Adipocyte (in vitro differentiated cells): ENCODE measurements at regions not wholly inside any gene's neighbourhood (a gene's known extent, or its start where the extent isn't known, plus 50 kb on each side); places are given as distances from the start of the nearest gene placed in this dataset.
A peak's percentile ranks its signal among the peaks of the same experiment; 100 is the strongest.

Source experiments
- DNase-seq: peaks from one replicate; pipeline ENCODE4 v3.0.0-alpha.2; 2015; ENCODE audit warnings: low read depth
- H3K27me3 ChIP-seq: replicated peaks from 2 replicates; pipeline ENCODE4 v1.7.0; 2013; ENCODE audit warnings: mild to moderate bottlenecking, low read length, moderate library complexity; ENCODE audit not compliant: control insufficient read depth, insufficient read depth
- H3K36me3 ChIP-seq: 2 replicates; pipeline ENCODE4 v1.7.0; 2013; ENCODE audit warnings: low read length, mild to moderate bottlenecking, moderate library complexity; ENCODE audit not compliant: control insufficient read depth, insufficient read depth, severe bottlenecking
- H3K4me1 ChIP-seq: 2 replicates; pipeline ENCODE4 v1.7.0; 2013; ENCODE audit warnings: mild to moderate bottlenecking, low read length, moderate library complexity; ENCODE audit not compliant: control insufficient read depth, insufficient read depth
- H3K4me3 ChIP-seq: 2 replicates; pipeline ENCODE4 v1.7.0; 2013; ENCODE audit warnings: mild to moderate bottlenecking, low read length, moderate library complexity
- H3K9ac ChIP-seq: 2 replicates; pipeline ENCODE4 v1.7.0; 2013; ENCODE audit warnings: mild to moderate bottlenecking, low read length, moderate library complexity
- H3K9me3 ChIP-seq: 2 replicates; pipeline ENCODE4 v1.7.0; 2013; ENCODE audit warnings: mild to moderate bottlenecking, low read length, moderate library complexity; ENCODE audit not compliant: control insufficient read depth

DNA sequence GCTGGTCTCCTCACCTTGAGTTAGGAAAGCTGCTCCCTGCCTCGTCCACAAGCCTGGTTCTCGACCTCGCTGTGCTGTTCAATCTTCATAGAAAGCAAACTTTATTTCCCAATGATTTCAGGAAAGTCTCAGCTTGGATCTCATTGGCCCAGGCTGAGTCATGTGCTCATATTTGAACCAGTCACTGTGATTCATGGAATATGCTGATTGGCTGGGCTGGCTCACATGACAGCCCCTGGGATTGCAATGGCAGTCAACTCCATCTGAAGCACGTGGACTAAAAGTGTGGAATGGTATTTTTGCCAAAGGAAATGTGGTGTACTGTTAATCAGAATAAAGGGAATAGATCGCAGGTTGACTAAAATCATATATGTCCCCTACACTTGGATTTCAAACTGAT, 396.6 kb downstream of the AACS start:
- Histone ChIP-seq H3K36me3 (no peaks in the 10 kb centered on the region), H3K27me3 (no peaks in the 10 kb centered on the region), H3K9me3 (peaks cover 3% of the 10 kb centered on the region), H3K4me3 (no peak overlapping the region), H3K9ac (no peak overlapping the region), H3K4me1 (no peaks in the 10 kb centered on the region)
- no peak for DNase-seq

DNA sequence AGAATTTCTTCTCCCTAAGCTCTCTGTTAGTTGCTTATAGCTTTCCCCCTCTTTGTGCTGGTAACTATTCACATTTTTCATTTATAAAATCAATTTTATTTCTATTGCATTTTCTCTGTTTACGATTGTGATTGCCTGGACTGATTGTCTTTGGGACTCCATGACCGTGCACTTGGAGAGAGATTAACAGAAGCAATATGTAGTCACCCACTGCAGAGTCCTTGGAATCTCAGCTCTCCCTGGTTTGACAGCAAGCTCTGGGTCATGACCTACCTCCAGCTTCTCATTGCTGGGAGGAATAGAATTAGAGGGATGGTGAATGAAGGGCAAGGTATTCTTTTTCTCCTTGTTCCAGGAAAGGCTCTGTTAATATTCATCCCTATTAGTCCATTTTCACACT, 398.2 kb downstream of the AACS start:
- H3K4me1 ChIP-seq: no peaks in the 10 kb centered on the region
- H3K4me3 ChIP-seq: no peak overlapping the region
- no peak for DNase-seq
- peaks cover 3% of the 10 kb centered on the region for H3K9me3 ChIP-seq
- no peaks in the 10 kb centered on the region for H3K27me3 ChIP-seq
- H3K9ac ChIP-seq: no peak overlapping the region
- no peaks in the 10 kb centered on the region for H3K36me3 ChIP-seq

DNA sequence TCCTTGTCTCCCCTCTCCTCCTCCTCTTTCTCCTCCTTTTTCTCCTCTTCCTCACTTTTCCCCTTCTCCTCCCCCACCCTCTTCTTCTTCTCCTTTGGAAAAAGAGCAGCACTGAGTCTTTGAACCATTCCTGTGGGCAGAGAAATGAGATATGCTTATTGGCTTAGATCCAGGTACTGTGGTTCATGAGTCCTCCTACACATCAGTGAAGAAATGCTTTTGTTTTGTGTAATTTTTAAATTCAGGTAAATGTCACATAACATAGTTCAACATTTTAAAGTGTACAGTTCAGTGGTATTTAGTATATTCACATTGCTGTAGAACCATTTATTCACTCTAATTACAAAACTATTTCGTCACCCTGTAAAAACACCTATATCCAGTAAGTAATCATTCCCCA, 402.1 kb downstream of the AACS start:
- Histone ChIP-seq H3K9ac (no peak overlapping the region), H3K9me3 (no peaks in the 10 kb centered on the region), H3K27me3 (no peaks in the 10 kb centered on the region), H3K4me1 (no peaks in the 10 kb centered on the region), H3K36me3 (no peaks in the 10 kb centered on the region), H3K4me3 (no peak overlapping the region)
- DNase-seq: peak; percentile 17

DNA sequence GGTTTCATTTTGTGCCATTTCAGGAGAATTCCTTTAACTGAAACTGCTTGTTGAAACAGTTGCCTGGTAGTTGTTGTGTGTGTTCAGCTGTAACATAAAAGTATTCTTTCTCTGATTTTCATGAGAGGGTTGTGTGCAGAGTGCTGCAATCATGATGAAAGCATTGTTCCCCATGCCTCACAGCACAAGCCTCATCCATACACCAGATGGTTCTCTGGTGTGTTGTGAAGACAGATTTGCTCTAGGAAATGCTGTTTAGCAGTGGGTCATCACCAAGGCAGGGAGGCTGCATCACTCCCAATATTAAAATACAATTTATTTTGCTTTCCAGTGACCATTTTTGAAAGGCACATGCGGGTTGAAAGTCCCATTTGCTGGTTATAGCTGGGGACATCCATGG, 404.4 kb downstream of the AACS start:
- DNase-seq: no peak
- H3K27me3 ChIP-seq: no peaks in the 10 kb centered on the region
- no peaks in the 10 kb centered on the region for H3K9me3 ChIP-seq
- no peaks in the 10 kb centered on the region for H3K36me3 ChIP-seq
- no peak overlapping the region for H3K9ac ChIP-seq
- H3K4me1 ChIP-seq: no peaks in the 10 kb centered on the region
- H3K4me3 ChIP-seq: no peak overlapping the region

DNA sequence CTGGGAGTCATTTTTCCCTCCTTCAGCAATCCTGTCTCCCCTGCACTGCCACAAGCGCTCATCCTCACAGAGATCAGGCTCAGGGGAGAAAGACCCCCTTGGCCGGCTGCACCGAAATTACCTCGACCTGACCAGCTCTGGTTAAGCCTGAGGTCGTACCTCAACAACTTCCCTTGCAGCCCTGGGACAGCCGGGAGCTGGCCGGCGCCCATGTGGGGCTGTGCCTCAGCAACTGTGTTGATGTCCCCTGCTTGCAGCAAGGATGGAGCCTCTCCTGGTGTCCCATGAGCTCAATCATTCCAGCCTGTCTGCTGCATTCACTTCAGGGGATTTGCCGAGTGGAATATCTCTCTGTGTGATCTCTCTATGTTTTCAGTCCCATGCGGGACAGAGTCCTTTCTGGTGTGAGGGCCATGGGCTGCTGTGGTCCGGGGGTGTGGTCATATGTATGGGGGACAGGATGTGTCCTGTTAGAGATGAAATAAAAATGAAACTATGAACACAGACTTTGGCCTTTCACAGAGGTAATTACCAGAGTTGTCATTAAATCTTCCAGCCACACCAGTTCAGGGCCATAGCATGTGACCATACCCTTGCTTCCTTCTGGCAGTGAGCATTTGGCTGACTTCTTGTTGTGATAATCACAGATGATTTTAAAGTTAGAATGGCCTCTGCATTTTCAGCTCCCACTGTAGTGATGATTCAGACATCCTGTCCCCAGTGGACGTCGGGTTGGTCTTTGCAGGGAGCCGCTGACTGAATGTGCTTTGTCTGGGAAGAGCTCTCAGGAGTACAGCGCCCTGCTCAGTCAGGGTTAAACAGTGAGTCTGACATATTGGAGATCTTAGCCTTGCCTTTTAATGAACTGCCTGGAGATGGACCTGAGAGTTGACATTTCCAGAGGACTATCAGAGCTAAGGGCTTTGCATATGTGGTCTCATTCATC, 405.9 kb downstream of the AACS start:
- Histone ChIP-seq H3K9me3 (no peaks in the 10 kb centered on the region), H3K9ac (no peak overlapping the region), H3K36me3 (no peaks in the 10 kb centered on the region), H3K27me3 (no peaks in the 10 kb centered on the region), H3K4me1 (no peaks in the 10 kb centered on the region), H3K4me3 (no peak overlapping the region)
- DNase-seq: no peak

DNA sequence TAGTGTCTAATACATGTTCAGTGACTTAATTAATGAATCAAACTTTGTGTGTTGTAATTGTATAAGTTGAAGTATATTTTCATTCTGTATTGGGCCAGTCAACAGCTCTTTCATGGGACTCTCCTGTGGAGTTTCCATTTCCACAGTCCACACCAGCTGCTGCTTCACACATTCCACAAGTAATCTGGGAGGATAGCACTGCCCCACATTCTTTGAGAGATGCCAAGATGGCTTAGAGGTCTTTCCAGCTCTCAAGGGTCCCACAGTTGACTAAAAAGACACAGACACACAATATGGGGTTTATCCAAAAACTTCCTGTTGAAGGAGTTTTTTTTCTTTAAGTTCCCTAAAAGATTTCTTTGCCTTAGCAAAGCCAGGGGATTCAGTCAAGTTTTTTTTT, 408.3 kb downstream of the AACS start:
- no peak overlapping the region for H3K9ac ChIP-seq
- no peaks in the 10 kb centered on the region for H3K4me1 ChIP-seq
- no peak for DNase-seq
- no peaks in the 10 kb centered on the region for H3K27me3 ChIP-seq
- H3K36me3 ChIP-seq: no peaks in the 10 kb centered on the region
- no peaks in the 10 kb centered on the region for H3K9me3 ChIP-seq
- no peak overlapping the region for H3K4me3 ChIP-seq

DNA sequence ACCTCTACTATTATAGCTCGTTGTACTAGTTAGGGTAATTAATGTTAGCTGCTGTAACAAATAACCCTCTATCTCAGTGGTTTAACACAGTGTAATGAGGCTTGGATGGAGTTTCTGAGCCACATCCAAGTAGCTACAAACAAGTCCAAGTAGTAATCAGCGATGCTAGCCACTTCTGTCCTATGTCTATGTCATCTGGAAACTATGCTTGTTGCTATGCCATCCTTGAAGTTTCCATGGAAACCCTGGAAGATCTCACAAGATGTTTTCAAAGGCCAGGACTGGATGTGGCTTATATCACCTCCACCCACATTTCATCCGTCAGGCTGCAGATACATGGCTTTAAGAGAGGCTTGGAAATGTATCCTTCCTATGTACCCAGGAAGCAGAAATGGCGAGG, 422.1 kb downstream of the AACS start:
- DNase-seq: no peak
- Histone ChIP-seq H3K4me1 (no peaks in the 10 kb centered on the region), H3K9me3 (no peaks in the 10 kb centered on the region), H3K9ac (no peak overlapping the region), H3K4me3 (no peak overlapping the region), H3K36me3 (no peaks in the 10 kb centered on the region), H3K27me3 (no peaks in the 10 kb centered on the region)

DNA sequence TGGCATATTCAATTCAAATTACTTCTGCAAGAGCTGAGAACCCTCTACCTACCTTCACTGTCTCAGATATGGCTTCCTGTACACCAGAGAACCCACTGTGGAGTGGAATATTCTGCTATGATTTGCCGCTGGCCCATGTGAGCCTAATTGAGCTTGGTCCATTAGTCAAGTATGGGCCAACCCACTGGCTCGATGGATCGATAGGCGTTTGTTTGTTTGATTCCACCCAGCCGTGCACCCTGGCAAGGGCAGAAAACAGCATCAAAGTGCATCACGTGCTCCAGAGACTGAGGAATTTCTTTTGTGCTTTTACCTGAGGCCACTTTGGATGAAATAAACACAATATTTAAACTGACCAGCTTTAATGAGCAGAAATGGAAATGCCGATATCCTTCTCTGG, 426.3 kb downstream of the AACS start:
- Histone ChIP-seq H3K4me3 (no peak overlapping the region), H3K27me3 (no peaks in the 10 kb centered on the region), H3K4me1 (no peaks in the 10 kb centered on the region), H3K9ac (no peak overlapping the region), H3K9me3 (no peaks in the 10 kb centered on the region), H3K36me3 (no peaks in the 10 kb centered on the region)
- no peak for DNase-seq

DNA sequence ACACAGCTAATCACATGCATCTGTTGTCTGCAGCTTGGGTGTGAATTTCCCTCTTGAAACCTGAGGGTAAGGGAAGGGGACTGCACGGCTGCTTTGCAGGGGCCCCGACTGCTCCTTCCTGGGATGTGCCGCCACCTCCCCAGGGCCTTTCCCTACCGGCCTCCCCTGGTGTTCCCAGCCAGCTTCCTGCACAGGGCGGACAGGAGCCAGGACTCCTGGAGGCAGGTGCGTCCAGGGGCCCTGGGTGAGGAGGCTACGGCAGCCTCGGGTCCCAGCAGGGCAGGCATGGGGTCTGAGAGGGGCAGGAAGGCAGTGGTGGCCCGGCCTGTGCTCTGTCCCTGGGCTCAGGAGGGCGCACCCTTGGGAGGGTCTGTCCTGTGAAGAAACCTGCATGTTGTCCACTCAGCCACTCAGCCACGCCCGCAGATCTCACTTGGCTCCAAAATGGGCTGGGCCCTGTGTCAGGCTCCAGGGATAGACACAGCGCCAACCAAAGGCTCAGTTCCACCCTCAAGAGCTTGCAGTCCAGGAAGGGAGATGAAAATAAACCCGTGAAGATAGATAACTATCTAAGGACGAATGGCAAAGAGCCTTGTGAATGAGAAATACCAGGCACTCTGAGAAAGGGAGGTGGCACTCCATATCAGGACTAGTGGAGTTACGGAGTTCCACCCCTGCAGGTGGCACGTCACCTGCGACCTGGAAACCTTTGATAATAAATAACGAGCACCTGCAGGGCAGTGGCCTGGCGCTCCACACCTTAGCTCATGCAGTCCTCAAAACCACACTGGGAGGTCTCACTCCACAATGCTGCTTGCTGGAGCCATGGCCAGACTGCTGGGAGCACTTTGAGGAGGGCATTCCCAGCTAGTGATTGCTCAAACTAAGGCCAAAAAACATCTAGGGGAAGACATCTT, 427.4 kb downstream of the AACS start:
- no peaks in the 10 kb centered on the region for H3K36me3 ChIP-seq
- DNase-seq: no peak

DNA sequence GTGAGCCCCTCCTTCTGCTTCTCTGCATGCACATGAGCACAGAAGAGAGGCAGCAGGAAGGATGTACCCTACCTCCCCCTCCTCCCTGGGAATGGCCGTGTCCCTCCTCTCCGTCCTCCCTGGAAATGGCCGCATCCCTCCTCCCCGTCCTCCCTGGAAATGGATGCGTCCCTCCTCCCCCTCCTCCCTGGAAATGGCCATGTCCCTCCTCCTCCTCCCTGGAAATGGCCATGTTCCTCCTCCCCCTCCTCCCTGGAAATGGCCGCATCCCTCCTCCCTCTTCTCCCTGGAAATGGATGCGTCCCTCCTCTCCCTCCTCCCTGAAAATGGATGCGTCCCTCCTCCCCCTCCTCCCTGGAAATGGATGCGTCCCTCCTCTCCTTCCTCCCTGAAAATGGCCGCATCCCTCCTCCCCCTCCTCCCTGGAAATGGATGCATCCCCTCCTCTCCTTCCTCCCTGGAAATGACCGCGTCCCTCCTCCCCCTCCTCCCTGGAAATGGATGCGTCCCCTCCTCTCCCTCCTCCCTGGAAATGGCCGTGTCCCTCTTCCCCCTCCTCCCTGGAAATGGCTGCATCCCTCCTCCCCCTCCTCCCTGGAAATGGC, 428.6 kb downstream of the AACS start:
- H3K9ac ChIP-seq: no peak overlapping the region
- H3K4me1 ChIP-seq: no peaks in the 10 kb centered on the region
- H3K27me3 ChIP-seq: no peaks in the 10 kb centered on the region

More for the DNA sequence above, 427.4 kb downstream of the AACS start:
- H3K4me1 ChIP-seq: no peaks in the 10 kb centered on the region
- H3K9ac ChIP-seq: no peak overlapping the region
- no peak overlapping the region for H3K4me3 ChIP-seq
- no peaks in the 10 kb centered on the region for H3K27me3 ChIP-seq
- H3K9me3 ChIP-seq: no peaks in the 10 kb centered on the region

DNA sequence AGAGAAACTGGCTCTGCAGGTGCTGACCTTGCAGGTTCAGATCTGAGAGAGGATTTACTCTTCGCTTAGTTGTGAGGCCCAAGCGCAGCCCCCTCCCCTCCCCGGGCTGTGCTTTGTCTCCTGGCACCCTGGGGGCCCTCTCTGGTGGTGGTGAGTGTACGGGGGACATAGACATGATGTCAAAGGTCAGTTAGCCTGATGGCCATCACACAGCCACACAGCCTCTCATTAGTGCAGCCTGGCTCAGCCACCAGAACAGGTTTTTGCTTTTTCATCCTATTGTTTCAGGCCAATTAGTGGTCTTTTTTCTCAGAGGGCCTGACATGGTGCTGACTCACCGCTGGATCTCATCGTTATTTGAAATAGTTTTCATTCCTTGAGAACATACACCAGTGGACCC, 437.9 kb downstream of the AACS start:
- H3K4me1 ChIP-seq: no peaks in the 10 kb centered on the region
- no peaks in the 10 kb centered on the region for H3K36me3 ChIP-seq
- no peak overlapping the region for H3K4me3 ChIP-seq
- H3K27me3 ChIP-seq: no peaks in the 10 kb centered on the region
- no peak overlapping the region for H3K9ac ChIP-seq
- DNase-seq: no peak
- no peaks in the 10 kb centered on the region for H3K9me3 ChIP-seq

More for the DNA sequence above, 428.6 kb downstream of the AACS start:
- Histone ChIP-seq H3K9me3 (no peaks in the 10 kb centered on the region), H3K36me3 (no peaks in the 10 kb centered on the region), H3K4me3 (no peak overlapping the region)
- no peak for DNase-seq
